GM18511 (cell line): ENCODE measurements at regions not wholly inside any gene's neighbourhood (a gene's known extent, or its start where the extent isn't known, plus 50 kb on each side); places are given as distances from the start of the nearest gene placed in this dataset.
A peak's percentile ranks its signal among the peaks of the same experiment; 100 is the strongest.

ENCODE experiments used
- ATAC-seq: cut with Tn5 transposase; IDR thresholded peaks from one replicate; pipeline ENCODE4 v1.9.1; 2021; ENCODE audit warnings: mild to moderate bottlenecking, moderate library complexity; ENCODE audit not compliant: unreplicated experiment

- ATAC-seq: no peak
These were observed 357.5 kb upstream of the JAG1 start for GRCh38 chr20:11031300-11031699.

GRCh38 chr20:11032611-11033010 lies 358.8 kb upstream of the JAG1 start:
- no peak for ATAC-seq

- ATAC-seq: no peak
These were observed 360.2 kb upstream of the JAG1 start for GRCh38 chr20:11034025-11034424.

- ATAC-seq: no peak
These were observed 361.4 kb upstream of the JAG1 start for GRCh38 chr20:11035211-11035610.

- ATAC-seq: no peak
These were observed 367.6 kb upstream of the JAG1 start for GRCh38 chr20:11041396-11041795.

- no peak for ATAC-seq
These were observed 369.2 kb upstream of the JAG1 start for GRCh38 chr20:11043001-11043400.

- no peak for ATAC-seq
These were observed 370.8 kb upstream of the JAG1 start for GRCh38 chr20:11044561-11044960.

GRCh38 chr20:11045412-11046175 lies 371.8 kb upstream of the JAG1 start:
- ATAC-seq: no peak

- no peak for ATAC-seq
These were observed 373.8 kb upstream of the JAG1 start for GRCh38 chr20:11047559-11047958.

- ATAC-seq: no peak
These were observed 374.9 kb upstream of the JAG1 start for GRCh38 chr20:11048739-11049138.

GRCh38 chr20:11050350-11050749 lies 376.6 kb upstream of the JAG1 start:
- ATAC-seq: no peak

- ATAC-seq: no peak
These were observed 377.3 kb upstream of the JAG1 start for GRCh38 chr20:11051136-11051535.

GRCh38 chr20:11053310-11053709 lies 379.5 kb upstream of the JAG1 start:
- ATAC-seq: no peak

- ATAC-seq: no peak
These were observed 380.6 kb upstream of the JAG1 start for GRCh38 chr20:11054266-11054993.

- ATAC-seq: peak; percentile 88
These were observed 382.6 kb upstream of the JAG1 start for GRCh38 chr20:11056414-11056813.

GRCh38 chr20:11057624-11058023 lies 383.8 kb upstream of the JAG1 start:
- no peak for ATAC-seq

- no peak for ATAC-seq
These were observed 385.9 kb upstream of the JAG1 start for GRCh38 chr20:11059659-11060058.

- ATAC-seq: no peak
These were observed 386.8 kb upstream of the JAG1 start for GRCh38 chr20:11060423-11061185.

- ATAC-seq: no peak
These were observed 389.6 kb upstream of the JAG1 start for GRCh38 chr20:11063444-11063843.

GRCh38 chr20:11064946-11065345 lies 391.1 kb upstream of the JAG1 start:
- ATAC-seq: no peak

- ATAC-seq: no peak
These were observed 393.6 kb upstream of the JAG1 start for GRCh38 chr20:11067359-11067758.

- ATAC-seq: no peak
These were observed 399.2 kb upstream of the JAG1 start for GRCh38 chr20:11072982-11073381.
